Fibroblast of lung (primary cell): ENCODE measurements at regions not wholly inside any gene's neighbourhood (a gene's known extent, or its start where the extent isn't known, plus 50 kb on each side); places are given as distances from the start of the nearest gene placed in this dataset.

Source experiments
- CTCF ChIP-seq, 2 donors: IDR thresholded peaks in 1 of 2; conservative IDR thresholded peaks in 1 of 2; 1 replicate in 1 of 2; 2 replicates in 1 of 2; pipeline ENCODE4 v1.5.1; 2011 to 2012; ENCODE audit warnings: low read length in 2 of 2, control low read depth in 1 of 2, inconsistent platforms in 1 of 2, low read depth in 1 of 2, mild to moderate bottlenecking in 1 of 2
- EZH2 ChIP-seq: IDR thresholded peaks from 2 replicates; pipeline ENCODE4 v1.5.1; 2012; ENCODE audit warnings: low read length, control low read depth, mild to moderate bottlenecking; ENCODE audit errors: missing control alignments

DNA sequence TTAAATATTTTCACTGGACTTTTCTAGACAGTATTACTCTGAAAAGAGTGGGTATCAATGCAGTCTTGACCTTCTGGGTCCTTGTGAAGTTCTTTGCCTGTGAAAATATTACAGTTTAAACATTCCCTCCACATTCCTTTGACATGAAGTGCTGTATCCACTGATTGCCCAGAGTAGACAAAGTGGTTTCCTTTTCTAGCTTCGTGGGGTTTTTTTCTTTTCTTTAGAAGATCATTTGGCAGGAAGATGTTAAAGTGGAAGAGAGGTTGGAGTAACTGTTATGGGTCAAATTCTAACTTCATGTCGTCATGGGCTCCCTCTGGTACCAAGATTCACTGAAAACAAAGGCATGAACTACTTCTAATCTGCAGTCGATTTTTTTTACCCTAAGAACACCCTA, 496.9 kb downstream of the EPHA4 start:
- TF ChIP-seq CTCF (conservative IDR thresholded peaks at IDR 0.05 in 1 of 2, IDR thresholded peaks at IDR 0.05 in 1 of 2; ENCODE audit: low read depth in 1 of 2, low read length in 2 of 2) (no peak), EZH2 (no peak)
